HL-60 (cell line): ENCODE measurements at regions not wholly inside any gene's neighbourhood (a gene's known extent, or its start where the extent isn't known, plus 50 kb on each side); places are given as distances from the start of the nearest gene placed in this dataset.

Experiments used
- DNase-seq, 2 experiments: peaks; one replicate each; pipeline ENCODE4 v3.0.0-alpha.2; 2010 to 2020; ENCODE audit warnings: low read depth in 1 of 2, low spot score in 1 of 2
- H3K27ac ChIP-seq: fragments of 250-450 bp; sonication (Bioruptor Pico); replicated peaks from 2 replicates; pipeline ENCODE4 v1.5.1; 2020; ENCODE audit warnings: mild to moderate bottlenecking, moderate library complexity
- H3K27me3 ChIP-seq: fragments of 250-450 bp; sonication (Bioruptor Pico); 2 replicates; pipeline ENCODE4 v1.5.1; 2021; ENCODE audit warnings: mild to moderate bottlenecking, moderate library complexity; ENCODE audit not compliant: insufficient read depth, poor library complexity, severe bottlenecking
- H3K4me3 ChIP-seq: replicated peaks from 2 replicates; pipeline ENCODE4 v1.5.1; 2011; ENCODE audit warnings: mild to moderate bottlenecking, control low read depth, low read length; ENCODE audit not compliant: insufficient read depth
- CTCF ChIP-seq: IDR thresholded peaks from one replicate; pipeline ENCODE4 v1.5.1; 2011; ENCODE audit warnings: low read length, control low read depth, inconsistent platforms; ENCODE audit not compliant: insufficient read depth
- GABPA ChIP-seq: IDR thresholded peaks from 2 replicates; pipeline ENCODE4 v1.6.1; 2012; ENCODE audit warnings: low read depth
- POLR2AphosphoS5 ChIP-seq: IDR thresholded peaks from 2 replicates; pipeline ENCODE4 v1.6.1; 2012; ENCODE audit warnings: low read depth
- REST ChIP-seq: IDR thresholded peaks from 2 replicates; pipeline ENCODE4 v1.6.1; 2012; ENCODE audit warnings: low read depth; ENCODE audit not compliant: insufficient replicate concordance
- SPI1 ChIP-seq: IDR thresholded peaks from 2 replicates; pipeline ENCODE4 v1.6.1; 2012; ENCODE audit warnings: low read depth, mild to moderate bottlenecking, borderline replicate concordance

GRCh38 chr16:7037495-7037894 lies 295.1 kb upstream of the RBFOX1 start:
- no peaks in the 10 kb centered on the region for H3K27me3 ChIP-seq
- H3K27ac ChIP-seq = no peak overlapping the region

GRCh38 chr16:7031031-7031430 lies 301.6 kb upstream of the RBFOX1 start:
- Histone ChIP-seq H3K4me3 (no peak overlapping the region), H3K27me3 (no peaks in the 10 kb centered on the region), H3K27ac (no peak overlapping the region)
- DNase-seq = no peak
- no peak for TF ChIP-seq POLR2AphosphoS5

More at GRCh38 chr16:7037495-7037894, 295.1 kb upstream of the RBFOX1 start:
- DNase-seq = no peak
- TF ChIP-seq CTCF (no peak), SPI1 (no peak), POLR2AphosphoS5 (no peak), REST (no peak), GABPA (no peak)
- no peak overlapping the region for H3K4me3 ChIP-seq

GRCh38 chr16:7027401-7027800 lies 305.2 kb upstream of the RBFOX1 start:
- H3K27me3 ChIP-seq = no peaks in the 10 kb centered on the region
- no peak for DNase-seq
- H3K27ac ChIP-seq = no peak overlapping the region
- TF ChIP-seq POLR2AphosphoS5 (no peak), REST (no peak), GABPA (no peak)
- no peak overlapping the region for H3K4me3 ChIP-seq

- no peak overlapping the region for H3K27ac ChIP-seq
- TF ChIP-seq SPI1 (no peak), REST (no peak), CTCF (no peak), GABPA (no peak), POLR2AphosphoS5 (no peak)
- DNase-seq = no peak
- H3K4me3 ChIP-seq = no peak overlapping the region
- H3K27me3 ChIP-seq = no peaks in the 10 kb centered on the region
Observed at GRCh38 chr16:7026639-7027038, 306.0 kb upstream of the RBFOX1 start.
